ENCODE measurements at regions not wholly inside any gene's neighbourhood (a gene's known extent, or its start where the extent isn't known, plus 50 kb on each side); places are given as distances from the start of the nearest gene placed in this dataset.
A peak's percentile ranks its signal among the peaks of the same experiment; 100 is the strongest.

- DNase-seq (peak in 4 of 5 donors; percentile 51 to 63 (median 55)), FAIRE-seq (no peak)
- intact Hi-C loops (cut with DNase I), result no loop called here
These were observed 88.7 kb upstream of the CXCR4 start for GRCh38 chr2:136206613-136207012.

GRCh38 chr2:136205615-136206014 lies 87.7 kb upstream of the CXCR4 start:
- Histone ChIP-seq H3K4me3 (ENCODE audit: low read length in 3 of 3) (no peak overlapping the region), H3K36me3 (ENCODE audit: control insufficient read depth in 2 of 3, insufficient read depth in 3 of 3, low read length in 3 of 3) (no peaks in the 10 kb centered on the region), H3K4me1 (ENCODE audit: control insufficient read depth in 2 of 3, insufficient read depth in 2 of 3, low read depth in 1 of 3, low read length in 3 of 3) (no peaks in the 10 kb centered on the region), H3K27ac (ENCODE audit: low read depth in 2 of 2, low read length in 2 of 2) (no peak overlapping the region), H3K9ac (ENCODE audit: low read length in 3 of 3) (no peak overlapping the region), H3K9me3 (ENCODE audit: control insufficient read depth in 2 of 3, insufficient read depth in 1 of 3, low read length in 3 of 3) (peaks cover 0 to 2% (median 0%) of the 10 kb centered on the region in 3 donors), H3K27me3 (ENCODE audit: control insufficient read depth, insufficient read depth, low read length) (no peaks in the 10 kb centered on the region)
- FAIRE-seq (no peak), DNase-seq (no peak)
- intact Hi-C loops (cut with DNase I), result no loop called here
- no peak for TF ChIP-seq CTCF (IDR thresholded peaks at IDR 0.05; ENCODE audit: borderline replicate concordance, extremely low read depth, insufficient read depth)

More at GRCh38 chr2:136206613-136207012, 88.7 kb upstream of the CXCR4 start:
- no peak overlapping the region for H3K4me3 ChIP-seq (ENCODE audit: low read length in 3 of 3)
- no peaks in the 10 kb centered on the region for H3K36me3 ChIP-seq (ENCODE audit: control insufficient read depth in 2 of 3, insufficient read depth in 3 of 3, low read length in 3 of 3)
- H3K9ac ChIP-seq (ENCODE audit: low read length in 3 of 3), result no peak overlapping the region
- TF ChIP-seq CTCF (IDR thresholded peaks at IDR 0.05; ENCODE audit: borderline replicate concordance, extremely low read depth, insufficient read depth), result no peak
- peaks cover 0 to 3% (median 0%) of the 10 kb centered on the region in 3 donors for H3K9me3 ChIP-seq (ENCODE audit: control insufficient read depth in 2 of 3, insufficient read depth in 1 of 3, low read length in 3 of 3)
- H3K4me1 ChIP-seq (ENCODE audit: control insufficient read depth in 2 of 3, insufficient read depth in 2 of 3, low read depth in 1 of 3, low read length in 3 of 3), result no peaks in the 10 kb centered on the region
- no peaks in the 10 kb centered on the region for H3K27me3 ChIP-seq (ENCODE audit: control insufficient read depth, insufficient read depth, low read length)
- H3K27ac ChIP-seq (ENCODE audit: low read depth in 2 of 2, low read length in 2 of 2), result no peak overlapping the region

- H3K4me1 ChIP-seq (ENCODE audit: control insufficient read depth in 2 of 3, insufficient read depth in 2 of 3, low read depth in 1 of 3, low read length in 3 of 3), result no peaks in the 10 kb centered on the region
- intact Hi-C loops (cut with DNase I), result no loop called here
- H3K27ac ChIP-seq (ENCODE audit: low read depth in 2 of 2, low read length in 2 of 2), result no peak overlapping the region
- no peak for TF ChIP-seq CTCF (IDR thresholded peaks at IDR 0.05; ENCODE audit: borderline replicate concordance, extremely low read depth, insufficient read depth)
- no peak overlapping the region for H3K9ac ChIP-seq (ENCODE audit: low read length in 3 of 3)
- no peaks in the 10 kb centered on the region for H3K36me3 ChIP-seq (ENCODE audit: control insufficient read depth in 2 of 3, insufficient read depth in 3 of 3, low read length in 3 of 3)
- no peaks in the 10 kb centered on the region for H3K27me3 ChIP-seq (ENCODE audit: control insufficient read depth, insufficient read depth, low read length)
- H3K4me3 ChIP-seq (ENCODE audit: low read length in 3 of 3), result no peak overlapping the region
- no peak for FAIRE-seq
- DNase-seq, result no peak
- no peaks in the 10 kb centered on the region for H3K9me3 ChIP-seq (ENCODE audit: control insufficient read depth in 2 of 3, insufficient read depth in 1 of 3, low read length in 3 of 3)
These were observed 87.0 kb upstream of the CXCR4 start for GRCh38 chr2:136204971-136205370.

- no peaks in the 10 kb centered on the region for H3K36me3 ChIP-seq (ENCODE audit: control insufficient read depth in 2 of 3, insufficient read depth in 3 of 3, low read length in 3 of 3)
- FAIRE-seq, result no peak
These were observed 77.3 kb upstream of the CXCR4 start for GRCh38 chr2:136195226-136195625.

More at GRCh38 chr2:136195226-136195625, 77.3 kb upstream of the CXCR4 start:
- DNase-seq, result no peak
- intact Hi-C loops (cut with DNase I), result no loop called here
- H3K4me1 ChIP-seq (ENCODE audit: control insufficient read depth in 2 of 3, insufficient read depth in 2 of 3, low read depth in 1 of 3, low read length in 3 of 3), result no peaks in the 10 kb centered on the region
- no peaks in the 10 kb centered on the region for H3K9me3 ChIP-seq (ENCODE audit: control insufficient read depth in 2 of 3, insufficient read depth in 1 of 3, low read length in 3 of 3)
- no peak overlapping the region for H3K27ac ChIP-seq (ENCODE audit: low read depth in 2 of 2, low read length in 2 of 2)
- H3K9ac ChIP-seq (ENCODE audit: low read length in 3 of 3), result no peak overlapping the region
- H3K4me3 ChIP-seq (ENCODE audit: low read length in 3 of 3), result no peak overlapping the region
- no peak for TF ChIP-seq CTCF (IDR thresholded peaks at IDR 0.05; ENCODE audit: borderline replicate concordance, extremely low read depth, insufficient read depth)
- no peaks in the 10 kb centered on the region for H3K27me3 ChIP-seq (ENCODE audit: control insufficient read depth, insufficient read depth, low read length)

Measured in kidney (tissue), 13 donors.